ENCODE measurements at regions not wholly inside any gene's neighbourhood (a gene's known extent, or its start where the extent isn't known, plus 50 kb on each side); places are given as distances from the start of the nearest gene placed in this dataset.
"Not testable (repeated sequence)": the region's sequence is repeated elsewhere in the genome, so short reads cannot be mapped to it uniquely, and the experiment has no call there.

GRCh38 chr13:44833626-44834025, 155.6 kb downstream of the NUFIP1 start:
- Histone ChIP-seq H3K9ac (ENCODE audit: low read length in 5 of 5) (no peak overlapping the region), H3K4me1 (ENCODE audit: control insufficient read depth in 5 of 5, insufficient read depth in 5 of 5, low read length in 5 of 5) (no peaks in the 10 kb centered on the region), H3K27me3 (ENCODE audit: control insufficient read depth in 5 of 5, insufficient read depth in 4 of 5, low read length in 5 of 5) (no peaks in the 10 kb centered on the region), H3K36me3 (ENCODE audit: control insufficient read depth in 5 of 5, insufficient read depth in 5 of 5, low read length in 5 of 5) (no peaks in the 10 kb centered on the region), H3K4me3 (ENCODE audit: low read depth in 1 of 5, low read length in 5 of 5) (no peak overlapping the region), H3K9me3 (ENCODE audit: control insufficient read depth in 5 of 5, low read length in 5 of 5) (no peaks in the 10 kb centered on the region), H3K27ac (ENCODE audit: low read depth, low read length) (no peak overlapping the region)

GRCh38 chr13:44833139-44833538, 156.1 kb downstream of the NUFIP1 start:
- H3K4me3 ChIP-seq (ENCODE audit: low read depth in 1 of 5, low read length in 5 of 5), result no peak overlapping the region
- no peaks in the 10 kb centered on the region for H3K9me3 ChIP-seq (ENCODE audit: control insufficient read depth in 5 of 5, low read length in 5 of 5)
- H3K27ac ChIP-seq (ENCODE audit: low read depth, low read length), result no peak overlapping the region
- H3K27me3 ChIP-seq (ENCODE audit: control insufficient read depth in 5 of 5, insufficient read depth in 4 of 5, low read length in 5 of 5), result no peaks in the 10 kb centered on the region
- H3K36me3 ChIP-seq (ENCODE audit: control insufficient read depth in 5 of 5, insufficient read depth in 5 of 5, low read length in 5 of 5), result no peaks in the 10 kb centered on the region
- no peaks in the 10 kb centered on the region for H3K4me1 ChIP-seq (ENCODE audit: control insufficient read depth in 5 of 5, insufficient read depth in 5 of 5, low read length in 5 of 5)
- H3K9ac ChIP-seq (ENCODE audit: low read length in 5 of 5), result no peak overlapping the region

GRCh38 chr13:44826591-44827350, 162.5 kb downstream of the NUFIP1 start:
- H3K9ac ChIP-seq (ENCODE audit: low read length in 5 of 5), result no peak overlapping the region
- H3K9me3 ChIP-seq (ENCODE audit: control insufficient read depth in 5 of 5, low read length in 5 of 5), result no peaks in the 10 kb centered on the region
- H3K4me3 ChIP-seq (ENCODE audit: low read depth in 1 of 5, low read length in 5 of 5), result no peak overlapping the region
- no peaks in the 10 kb centered on the region for H3K4me1 ChIP-seq (ENCODE audit: control insufficient read depth in 5 of 5, insufficient read depth in 5 of 5, low read length in 5 of 5)
- H3K27me3 ChIP-seq (ENCODE audit: control insufficient read depth in 5 of 5, insufficient read depth in 4 of 5, low read length in 5 of 5), result peaks cover 0 to 2% (median 0%) of the 10 kb centered on the region in 5 donors
- no peak overlapping the region for H3K27ac ChIP-seq (ENCODE audit: low read depth, low read length)
- H3K36me3 ChIP-seq (ENCODE audit: control insufficient read depth in 5 of 5, insufficient read depth in 5 of 5, low read length in 5 of 5), result no peaks in the 10 kb centered on the region

DNA sequence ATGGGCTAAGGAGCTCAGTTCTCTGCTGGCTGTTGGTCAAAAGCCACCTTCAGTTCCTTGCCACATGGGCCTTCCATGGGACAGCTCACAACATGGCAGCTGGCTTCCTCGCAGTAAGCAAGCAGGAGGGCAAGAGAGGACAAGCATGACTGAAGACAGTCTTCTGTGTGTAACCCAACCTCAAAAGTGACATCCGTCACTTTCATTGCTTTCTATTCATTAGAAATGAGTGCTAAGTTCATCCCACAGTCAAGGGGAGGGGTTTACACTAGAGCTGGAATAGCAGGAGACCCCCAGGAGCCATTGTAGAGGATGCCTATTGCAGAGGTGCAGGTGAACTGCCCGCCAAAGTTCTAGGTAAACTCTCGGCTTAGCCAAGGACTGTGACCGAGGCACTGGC, 163.3 kb downstream of the NUFIP1 start:
- Histone ChIP-seq H3K27ac (ENCODE audit: low read depth, low read length) (no peak overlapping the region), H3K9ac (ENCODE audit: low read length in 5 of 5) (no peak overlapping the region), H3K9me3 (ENCODE audit: control insufficient read depth in 5 of 5, low read length in 5 of 5) (no peaks in the 10 kb centered on the region), H3K4me3 (ENCODE audit: low read depth in 1 of 5, low read length in 5 of 5) (no peak overlapping the region), H3K4me1 (ENCODE audit: control insufficient read depth in 5 of 5, insufficient read depth in 5 of 5, low read length in 5 of 5) (no peaks in the 10 kb centered on the region), H3K36me3 (ENCODE audit: control insufficient read depth in 5 of 5, insufficient read depth in 5 of 5, low read length in 5 of 5) (no peaks in the 10 kb centered on the region), H3K27me3 (ENCODE audit: control insufficient read depth in 5 of 5, insufficient read depth in 4 of 5, low read length in 5 of 5) (peaks cover 0 to 2% (median 0%) of the 10 kb centered on the region in 5 donors)

- not testable (repeated sequence) for H3K9me3 ChIP-seq (ENCODE audit: control insufficient read depth in 5 of 5, low read length in 5 of 5); H3K9ac ChIP-seq (ENCODE audit: low read length in 5 of 5); H3K4me1 ChIP-seq (ENCODE audit: control insufficient read depth in 5 of 5, insufficient read depth in 5 of 5, low read length in 5 of 5); H3K36me3 ChIP-seq (ENCODE audit: control insufficient read depth in 5 of 5, insufficient read depth in 5 of 5, low read length in 5 of 5); H3K27me3 ChIP-seq (ENCODE audit: control insufficient read depth in 5 of 5, insufficient read depth in 4 of 5, low read length in 5 of 5); H3K27ac ChIP-seq (ENCODE audit: low read depth, low read length); H3K4me3 ChIP-seq (ENCODE audit: low read depth in 1 of 5, low read length in 5 of 5)
These were observed 165.7 kb downstream of the NUFIP1 start for GRCh38 chr13:44823555-44823954.

DNA sequence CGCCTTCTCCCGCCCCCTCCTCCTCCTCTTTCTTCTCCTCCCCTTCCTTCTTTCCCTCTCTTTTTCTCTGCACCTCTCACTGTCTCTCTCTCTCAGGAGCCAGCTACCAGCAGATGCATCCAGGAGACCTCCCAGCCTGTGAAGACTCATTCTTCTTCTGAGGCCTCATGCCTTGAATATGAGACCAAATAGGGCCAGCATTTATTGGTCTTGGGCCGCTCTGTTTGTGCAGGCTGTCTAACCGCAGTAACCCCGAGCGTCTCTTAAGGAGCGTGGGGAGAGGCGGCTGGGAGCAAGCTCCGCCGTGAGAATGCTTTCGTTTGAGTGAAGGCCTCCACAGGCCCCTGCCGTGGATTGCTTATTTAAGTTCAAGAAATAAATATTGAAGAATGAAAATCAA, 167.0 kb downstream of the NUFIP1 start:
- Histone ChIP-seq H3K27me3 (ENCODE audit: control insufficient read depth in 5 of 5, insufficient read depth in 4 of 5, low read length in 5 of 5) (peaks cover 0 to 2% (median 0%) of the 10 kb centered on the region in 5 donors), H3K36me3 (ENCODE audit: control insufficient read depth in 5 of 5, insufficient read depth in 5 of 5, low read length in 5 of 5) (no peaks in the 10 kb centered on the region), H3K4me1 (ENCODE audit: control insufficient read depth in 5 of 5, insufficient read depth in 5 of 5, low read length in 5 of 5) (no peaks in the 10 kb centered on the region), H3K27ac (ENCODE audit: low read depth, low read length) (no peak overlapping the region), H3K9ac (ENCODE audit: low read length in 5 of 5) (no peak overlapping the region), H3K9me3 (ENCODE audit: control insufficient read depth in 5 of 5, low read length in 5 of 5) (no peaks in the 10 kb centered on the region), H3K4me3 (ENCODE audit: low read depth in 1 of 5, low read length in 5 of 5) (no peak overlapping the region)

GRCh38 chr13:44819772-44820171, 169.5 kb downstream of the NUFIP1 start:
- Histone ChIP-seq H3K4me1 (ENCODE audit: control insufficient read depth in 5 of 5, insufficient read depth in 5 of 5, low read length in 5 of 5) (no peaks in the 10 kb centered on the region), H3K27ac (ENCODE audit: low read depth, low read length) (no peak overlapping the region), H3K9me3 (ENCODE audit: control insufficient read depth in 5 of 5, low read length in 5 of 5) (no peaks in the 10 kb centered on the region), H3K27me3 (ENCODE audit: control insufficient read depth in 5 of 5, insufficient read depth in 4 of 5, low read length in 5 of 5) (peaks cover 0 to 3% (median 0%) of the 10 kb centered on the region in 5 donors), H3K36me3 (ENCODE audit: control insufficient read depth in 5 of 5, insufficient read depth in 5 of 5, low read length in 5 of 5) (no peaks in the 10 kb centered on the region), H3K9ac (ENCODE audit: low read length in 5 of 5) (no peak overlapping the region), H3K4me3 (ENCODE audit: low read depth in 1 of 5, low read length in 5 of 5) (no peak overlapping the region)

GRCh38 chr13:44819245-44819644, 170.0 kb downstream of the NUFIP1 start:
- H3K36me3 ChIP-seq (ENCODE audit: control insufficient read depth in 5 of 5, insufficient read depth in 5 of 5, low read length in 5 of 5), result no peaks in the 10 kb centered on the region
- peaks cover 0 to 3% (median 0%) of the 10 kb centered on the region in 5 donors for H3K27me3 ChIP-seq (ENCODE audit: control insufficient read depth in 5 of 5, insufficient read depth in 4 of 5, low read length in 5 of 5)
- no peaks in the 10 kb centered on the region for H3K4me1 ChIP-seq (ENCODE audit: control insufficient read depth in 5 of 5, insufficient read depth in 5 of 5, low read length in 5 of 5)
- H3K4me3 ChIP-seq (ENCODE audit: low read depth in 1 of 5, low read length in 5 of 5), result no peak overlapping the region
- no peak overlapping the region for H3K27ac ChIP-seq (ENCODE audit: low read depth, low read length)
- no peaks in the 10 kb centered on the region for H3K9me3 ChIP-seq (ENCODE audit: control insufficient read depth in 5 of 5, low read length in 5 of 5)
- H3K9ac ChIP-seq (ENCODE audit: low read length in 5 of 5), result no peak overlapping the region

- Histone ChIP-seq H3K36me3 (ENCODE audit: control insufficient read depth in 5 of 5, insufficient read depth in 5 of 5, low read length in 5 of 5) (no peaks in the 10 kb centered on the region), H3K4me3 (ENCODE audit: low read depth in 1 of 5, low read length in 5 of 5) (no peak overlapping the region), H3K9ac (ENCODE audit: low read length in 5 of 5) (no peak overlapping the region), H3K9me3 (ENCODE audit: control insufficient read depth in 5 of 5, low read length in 5 of 5) (no peaks in the 10 kb centered on the region), H3K27ac (ENCODE audit: low read depth, low read length) (no peak overlapping the region), H3K4me1 (ENCODE audit: control insufficient read depth in 5 of 5, insufficient read depth in 5 of 5, low read length in 5 of 5) (no peaks in the 10 kb centered on the region), H3K27me3 (ENCODE audit: control insufficient read depth in 5 of 5, insufficient read depth in 4 of 5, low read length in 5 of 5) (peaks cover 0 to 3% (median 0%) of the 10 kb centered on the region in 5 donors)
These were observed 170.8 kb downstream of the NUFIP1 start for GRCh38 chr13:44818428-44818827.

GRCh38 chr13:44818016-44818415, 171.3 kb downstream of the NUFIP1 start:
- Histone ChIP-seq H3K4me1 (ENCODE audit: control insufficient read depth in 5 of 5, insufficient read depth in 5 of 5, low read length in 5 of 5) (no peaks in the 10 kb centered on the region), H3K9me3 (ENCODE audit: control insufficient read depth in 5 of 5, low read length in 5 of 5) (no peaks in the 10 kb centered on the region), H3K9ac (ENCODE audit: low read length in 5 of 5) (no peak overlapping the region), H3K36me3 (ENCODE audit: control insufficient read depth in 5 of 5, insufficient read depth in 5 of 5, low read length in 5 of 5) (no peaks in the 10 kb centered on the region), H3K27ac (ENCODE audit: low read depth, low read length) (no peak overlapping the region), H3K27me3 (ENCODE audit: control insufficient read depth in 5 of 5, insufficient read depth in 4 of 5, low read length in 5 of 5) (peaks cover 0 to 3% (median 0%) of the 10 kb centered on the region in 5 donors), H3K4me3 (ENCODE audit: low read depth in 1 of 5, low read length in 5 of 5) (no peak overlapping the region)
